ENCODE measurements at regions not wholly inside any gene's neighbourhood (a gene's known extent, or its start where the extent isn't known, plus 50 kb on each side); places are given as distances from the start of the nearest gene placed in this dataset.

GRCh38 chr1:61523229-61523628, 201.7 kb downstream of the TM2D1 start:
- no peak overlapping the region for H3K27ac ChIP-seq (ENCODE audit: low read length)
- DNase-seq, result no peak
- H3K36me3 ChIP-seq (ENCODE audit: low read depth, low read length), result no peaks in the 10 kb centered on the region
- ChIA-PET POLR2A (ENCODE audit: unreplicated experiment) (no interaction called here), CTCF (no interaction called here)
- no peaks in the 10 kb centered on the region for H3K9me3 ChIP-seq (ENCODE audit: low read length)
- H3K9ac ChIP-seq (ENCODE audit: low read length), result no peak overlapping the region
- no peaks in the 10 kb centered on the region for H3K9me2 ChIP-seq (replicated peaks; ENCODE audit: low read length)
- no peaks in the 10 kb centered on the region for H4K20me1 ChIP-seq (ENCODE audit: low read length)
- H3K4me1 ChIP-seq (ENCODE audit: insufficient read depth, low read length), result no peaks in the 10 kb centered on the region
- no TSS peak for BruUV-seq (replicated peaks)
- intact Hi-C loops (cut with micrococcal nuclease), result no loop called here
- no peak for ATAC-seq
- H3K79me2 ChIP-seq (ENCODE audit: low read length), result no peaks in the 10 kb centered on the region
- no peaks in the 10 kb centered on the region for H3K27me3 ChIP-seq (ENCODE audit: low read length)
- H3K4me3 ChIP-seq (ENCODE audit: low read length), result no peak overlapping the region
- H3K4me2 ChIP-seq (ENCODE audit: low read length), result no peak overlapping the region
- H3F3A ChIP-seq (ENCODE audit: low read length, unreplicated experiment), result no peaks in the 10 kb centered on the region
- no peak overlapping the region for H2AFZ ChIP-seq (ENCODE audit: low read length)
- TF ChIP-seq EZH2 (IDR thresholded peaks at IDR 0.05; ENCODE audit: low read length, unreplicated experiment) (no peak), EZH2phosphoT487 (IDR thresholded peaks at IDR 0.05; ENCODE audit: borderline replicate concordance, low read length) (no peak)
- TF ChIP-seq, protein P1, sequence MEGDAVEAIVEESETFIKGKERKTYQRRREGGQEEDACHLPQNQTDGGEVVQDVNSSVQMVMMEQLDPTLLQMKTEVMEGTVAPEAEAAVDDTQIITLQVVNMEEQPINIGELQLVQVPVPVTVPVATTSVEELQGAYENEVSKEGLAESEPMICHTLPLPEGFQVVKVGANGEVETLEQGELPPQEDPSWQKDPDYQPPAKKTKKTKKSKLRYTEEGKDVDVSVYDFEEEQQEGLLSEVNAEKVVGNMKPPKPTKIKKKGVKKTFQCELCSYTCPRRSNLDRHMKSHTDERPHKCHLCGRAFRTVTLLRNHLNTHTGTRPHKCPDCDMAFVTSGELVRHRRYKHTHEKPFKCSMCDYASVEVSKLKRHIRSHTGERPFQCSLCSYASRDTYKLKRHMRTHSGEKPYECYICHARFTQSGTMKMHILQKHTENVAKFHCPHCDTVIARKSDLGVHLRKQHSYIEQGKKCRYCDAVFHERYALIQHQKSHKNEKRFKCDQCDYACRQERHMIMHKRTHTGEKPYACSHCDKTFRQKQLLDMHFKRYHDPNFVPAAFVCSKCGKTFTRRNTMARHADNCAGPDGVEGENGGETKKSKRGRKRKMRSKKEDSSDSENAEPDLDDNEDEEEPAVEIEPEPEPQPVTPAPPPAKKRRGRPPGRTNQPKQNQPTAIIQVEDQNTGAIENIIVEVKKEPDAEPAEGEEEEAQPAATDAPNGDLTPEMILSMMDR (conservative IDR thresholded peaks at IDR 0.05; ENCODE audit: low read depth, low read length), result no peak

DNA sequence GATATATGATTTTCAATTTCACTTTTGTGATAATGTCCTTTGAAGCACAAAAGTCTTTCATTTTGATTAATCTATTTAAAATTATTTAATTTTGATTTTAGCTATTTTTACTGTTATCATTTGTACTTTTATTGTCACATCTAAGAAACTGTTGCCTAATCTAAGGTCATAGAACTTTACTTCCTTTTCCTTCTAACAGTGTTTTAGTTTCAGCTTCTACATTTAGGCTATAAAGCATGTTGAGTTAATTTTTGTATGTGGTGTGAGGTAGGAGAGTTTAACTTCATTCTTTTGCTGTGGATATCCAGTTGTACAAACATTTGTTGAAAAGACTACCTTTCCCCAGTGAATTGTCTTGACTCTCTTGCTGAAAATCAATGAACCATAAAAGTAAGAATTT, 204.5 kb downstream of the TM2D1 start:
- Histone ChIP-seq H3K27me3 (ENCODE audit: low read length) (no peaks in the 10 kb centered on the region), H3K9me2 (replicated peaks; ENCODE audit: low read length) (no peaks in the 10 kb centered on the region), H3K79me2 (ENCODE audit: low read length) (no peaks in the 10 kb centered on the region), H3K36me3 (ENCODE audit: low read depth, low read length) (no peaks in the 10 kb centered on the region), H3K9ac (ENCODE audit: low read length) (no peak overlapping the region), H3K4me3 (ENCODE audit: low read length) (no peak overlapping the region), H3K27ac (ENCODE audit: low read length) (no peak overlapping the region), H3K4me2 (ENCODE audit: low read length) (no peak overlapping the region), H3F3A (ENCODE audit: low read length, unreplicated experiment) (no peaks in the 10 kb centered on the region), H3K9me3 (ENCODE audit: low read length) (no peaks in the 10 kb centered on the region), H3K4me1 (ENCODE audit: insufficient read depth, low read length) (no peaks in the 10 kb centered on the region), H4K20me1 (ENCODE audit: low read length) (no peaks in the 10 kb centered on the region), H2AFZ (ENCODE audit: low read length) (no peak overlapping the region)
- DNase-seq (no peak), ATAC-seq (no peak)
- BruUV-seq (replicated peaks), result no TSS peak
- intact Hi-C loops (cut with micrococcal nuclease), result no loop called here
- TF ChIP-seq, protein P1 (conservative IDR thresholded peaks at IDR 0.05; ENCODE audit: low read depth, low read length), result no peak
- no peak for TF ChIP-seq EZH2phosphoT487 (IDR thresholded peaks at IDR 0.05; ENCODE audit: borderline replicate concordance, low read length)
- TF ChIP-seq EZH2 (IDR thresholded peaks at IDR 0.05; ENCODE audit: low read length, unreplicated experiment), result no peak
- CTCF ChIA-PET, result no interaction called here
- POLR2A ChIA-PET (ENCODE audit: unreplicated experiment), result no interaction called here

GRCh38 chr1:61519631-61520030, 205.3 kb downstream of the TM2D1 start:
- TF ChIP-seq EZH2phosphoT487 (IDR thresholded peaks at IDR 0.05; ENCODE audit: borderline replicate concordance, low read length) (no peak), EZH2 (IDR thresholded peaks at IDR 0.05; ENCODE audit: low read length, unreplicated experiment) (no peak)
- TF ChIP-seq, protein P1 (conservative IDR thresholded peaks at IDR 0.05; ENCODE audit: low read depth, low read length), result no peak
- Histone ChIP-seq H3K4me2 (ENCODE audit: low read length) (no peak overlapping the region), H3K9me2 (replicated peaks; ENCODE audit: low read length) (no peaks in the 10 kb centered on the region), H2AFZ (ENCODE audit: low read length) (no peak overlapping the region), H3K27me3 (ENCODE audit: low read length) (no peaks in the 10 kb centered on the region), H3K9me3 (ENCODE audit: low read length) (no peaks in the 10 kb centered on the region), H3K4me3 (ENCODE audit: low read length) (no peak overlapping the region), H3K9ac (ENCODE audit: low read length) (no peak overlapping the region), H3F3A (ENCODE audit: low read length, unreplicated experiment) (no peaks in the 10 kb centered on the region), H4K20me1 (ENCODE audit: low read length) (no peaks in the 10 kb centered on the region), H3K36me3 (ENCODE audit: low read depth, low read length) (no peaks in the 10 kb centered on the region), H3K27ac (ENCODE audit: low read length) (no peak overlapping the region), H3K79me2 (ENCODE audit: low read length) (no peaks in the 10 kb centered on the region), H3K4me1 (ENCODE audit: insufficient read depth, low read length) (no peaks in the 10 kb centered on the region)
- no peak for DNase-seq
- no TSS peak for BruUV-seq (replicated peaks)
- intact Hi-C loops (cut with micrococcal nuclease), result no loop called here
- ChIA-PET POLR2A (ENCODE audit: unreplicated experiment) (no interaction called here), CTCF (interaction anchor here (0.6 kb wide), 1 partner anchor 27 kb away, joined by 3 read pairs; no protein-coding TSS in a partner anchor)
- no peak for ATAC-seq
